ENCODE measurements at regions not wholly inside any gene's neighbourhood (a gene's known extent, or its start where the extent isn't known, plus 50 kb on each side); places are given as distances from the start of the nearest gene placed in this dataset.
"Not testable (repeated sequence)": the region's sequence is repeated elsewhere in the genome, so short reads cannot be mapped to it uniquely, and the experiment has no call there.

DNA sequence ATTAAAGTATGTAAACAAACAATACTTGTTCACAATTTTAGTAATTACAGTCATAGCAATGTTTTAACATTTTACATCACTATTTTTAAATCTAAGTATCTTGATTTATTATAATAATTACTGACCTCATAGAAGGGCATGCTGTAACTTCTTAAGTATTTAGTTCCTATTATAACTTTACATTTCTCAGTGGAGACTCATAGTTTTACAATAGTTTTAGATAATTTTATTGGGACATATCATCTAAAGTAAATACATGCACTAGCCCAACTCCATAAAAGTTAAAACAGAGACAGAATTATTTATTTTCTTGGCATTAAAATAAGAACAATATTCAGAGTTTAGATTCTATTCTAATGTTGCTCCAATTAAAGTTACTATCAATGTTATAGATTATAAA, 466.5 kb upstream of the BCHE start:
- DNase-seq, result no peak

DNA sequence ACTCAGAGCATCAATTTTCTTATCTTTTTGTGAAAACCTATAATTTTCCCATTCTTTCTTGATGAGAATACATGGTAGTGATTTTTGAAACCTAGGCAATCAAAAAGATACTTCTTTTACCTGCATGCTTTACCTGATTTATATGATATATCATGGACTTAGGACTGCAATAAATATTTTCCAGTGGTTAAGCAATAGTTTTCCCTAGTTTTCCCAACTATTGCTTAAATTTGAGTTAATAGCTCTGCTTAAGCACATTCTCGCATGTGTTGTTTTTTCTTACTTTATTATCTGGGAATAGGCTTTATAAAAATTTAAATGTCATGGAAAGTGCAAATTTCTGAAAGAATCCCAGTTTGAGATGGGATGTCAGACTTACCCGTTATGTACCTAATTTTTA, 465.1 kb upstream of the BCHE start:
- no peak for DNase-seq

DNA sequence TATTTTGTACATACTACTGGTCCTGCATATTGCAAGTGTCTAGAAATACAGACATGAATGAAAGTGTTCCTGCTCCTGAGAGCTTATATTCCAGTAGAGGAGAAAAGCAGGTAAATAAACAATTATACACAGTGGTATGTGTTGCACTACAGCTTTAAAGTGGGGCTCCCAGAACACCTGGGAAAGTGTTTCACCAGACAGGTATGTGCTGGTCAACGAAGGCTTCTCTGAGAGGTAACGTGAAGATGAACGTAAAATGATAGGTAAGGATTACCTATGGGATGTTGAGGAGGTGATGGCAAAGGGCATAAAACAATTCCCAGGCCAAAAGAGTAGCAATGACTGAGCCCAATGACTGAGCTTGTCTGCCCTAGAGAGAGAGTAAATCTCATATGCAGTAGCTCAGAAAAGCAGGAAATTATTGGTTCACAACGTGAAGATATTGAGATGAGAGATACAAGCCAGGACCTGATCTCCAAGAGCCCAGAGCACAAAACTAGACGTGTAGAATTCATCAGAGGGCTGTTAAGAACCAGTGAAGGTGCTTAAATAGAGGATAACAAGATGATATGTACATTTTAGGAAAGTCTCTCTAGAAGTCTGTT, 459.1 kb upstream of the BCHE start:
- no peak for DNase-seq

GRCh38 chr3:166291186-166291955, 454.1 kb upstream of the BCHE start:
- DNase-seq, result no peak

- DNase-seq, result no peak
Measured at GRCh38 chr3:166285001-166285400, 447.8 kb upstream of the BCHE start.

- no peak for DNase-seq
Measured at GRCh38 chr3:166283840-166284239, 446.6 kb upstream of the BCHE start.

- no peak for DNase-seq
Measured at GRCh38 chr3:166282931-166283330, 445.7 kb upstream of the BCHE start.

GRCh38 chr3:166279636-166280035, 442.4 kb upstream of the BCHE start:
- DNase-seq, result no peak

- no peak for DNase-seq
Measured at GRCh38 chr3:166275024-166275390, 437.8 kb upstream of the BCHE start.

DNA sequence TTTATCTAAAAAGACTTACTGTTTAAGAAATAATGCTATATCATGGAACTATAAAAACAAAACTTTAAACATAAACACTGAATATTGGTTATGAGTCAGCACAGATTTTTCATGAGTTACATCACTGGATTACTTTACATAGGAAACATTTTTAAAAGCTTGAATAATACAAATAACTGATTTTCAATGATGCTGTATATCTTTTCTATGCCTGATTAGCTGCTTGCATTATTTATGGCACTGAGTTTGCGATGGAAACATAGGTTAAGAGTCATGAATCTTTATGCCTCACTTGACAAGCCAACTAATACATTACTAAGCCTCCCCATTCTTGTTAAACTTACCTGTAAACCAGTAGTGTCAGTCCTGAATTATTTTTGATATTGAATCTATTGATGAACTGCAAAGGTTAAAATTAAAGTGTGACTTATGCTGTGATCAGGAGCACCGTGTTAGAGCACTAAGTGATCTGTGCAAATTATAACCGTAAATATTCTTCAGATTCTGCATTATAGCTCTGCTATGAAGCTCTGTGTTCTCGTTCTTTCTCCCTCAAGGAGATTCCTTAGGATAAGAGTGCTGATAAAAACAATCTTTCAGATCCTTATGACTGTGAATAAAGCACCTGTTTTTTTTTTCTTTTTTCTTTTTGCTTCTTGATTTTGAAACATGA, 437.3 kb upstream of the BCHE start:
- no peak for DNase-seq

DNA sequence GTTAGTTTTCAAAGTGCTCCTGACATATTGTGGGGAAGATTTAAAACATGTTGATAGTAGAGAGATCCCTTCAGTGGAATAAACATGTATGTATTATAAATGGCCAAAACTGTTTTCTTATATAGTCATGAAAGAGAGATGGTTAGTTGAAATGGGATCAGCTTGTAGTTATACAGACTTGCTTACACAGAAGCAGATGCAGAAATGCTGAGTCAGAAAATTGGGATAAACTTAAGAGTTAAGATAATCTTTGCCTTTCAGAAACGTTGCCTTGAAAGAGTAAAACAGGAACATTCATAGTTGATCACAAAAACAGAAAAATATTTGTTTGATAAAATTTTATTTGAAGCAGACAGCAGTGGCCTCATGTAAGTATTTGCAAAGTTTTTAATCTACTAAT, 433.2 kb upstream of the BCHE start:
- DNase-seq, result no peak

- DNase-seq, result no peak
Measured at GRCh38 chr3:166265153-166265552, 427.9 kb upstream of the BCHE start.

DNA sequence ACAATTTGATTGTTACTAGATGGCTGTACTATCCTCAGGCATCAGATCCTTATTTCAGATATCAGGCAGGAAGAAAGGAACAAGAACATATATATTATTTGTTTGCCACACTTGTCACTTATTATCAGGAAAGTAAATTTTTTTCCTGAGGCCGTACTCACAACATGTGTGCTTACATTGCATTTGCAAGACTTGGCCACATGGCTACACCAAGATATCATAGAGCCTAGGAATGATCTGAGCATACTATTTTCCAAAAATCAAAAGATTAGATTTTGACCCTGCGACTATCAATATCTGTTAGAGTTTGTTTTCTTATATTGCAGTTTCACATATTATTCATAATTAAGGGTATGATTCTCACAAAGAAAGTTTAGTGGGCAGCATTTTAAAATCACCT, 426.2 kb upstream of the BCHE start:
- DNase-seq, result no peak

DNA sequence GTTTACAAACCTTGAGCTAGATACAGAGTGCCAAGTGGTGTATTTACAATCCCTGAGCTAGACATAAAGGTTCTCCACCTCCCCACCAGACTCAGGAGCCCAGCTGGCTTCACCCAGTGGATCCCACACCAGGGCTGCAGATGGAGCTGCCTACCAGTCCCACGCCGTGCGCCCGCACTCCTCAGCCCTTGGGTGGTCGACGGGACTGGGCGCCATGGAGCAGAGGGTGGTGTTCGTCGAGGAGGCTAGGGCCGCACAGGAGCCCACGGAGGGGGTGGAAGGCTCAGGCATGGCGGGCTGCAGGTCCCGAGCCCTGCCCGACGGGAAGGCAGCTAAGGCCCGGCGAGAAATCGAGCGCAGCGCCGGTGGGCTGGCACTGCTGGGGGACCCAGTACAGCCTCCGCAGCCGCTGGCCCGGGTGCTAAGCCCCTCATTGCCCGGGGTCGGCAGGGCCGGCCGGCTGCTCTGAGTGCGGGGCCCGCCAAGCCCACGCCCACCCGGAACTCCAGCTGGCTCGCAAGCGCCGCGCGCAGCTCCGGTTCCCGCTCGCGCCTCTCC, 421.1 kb upstream of the BCHE start:
- DNase-seq, result not testable (repeated sequence)

DNA sequence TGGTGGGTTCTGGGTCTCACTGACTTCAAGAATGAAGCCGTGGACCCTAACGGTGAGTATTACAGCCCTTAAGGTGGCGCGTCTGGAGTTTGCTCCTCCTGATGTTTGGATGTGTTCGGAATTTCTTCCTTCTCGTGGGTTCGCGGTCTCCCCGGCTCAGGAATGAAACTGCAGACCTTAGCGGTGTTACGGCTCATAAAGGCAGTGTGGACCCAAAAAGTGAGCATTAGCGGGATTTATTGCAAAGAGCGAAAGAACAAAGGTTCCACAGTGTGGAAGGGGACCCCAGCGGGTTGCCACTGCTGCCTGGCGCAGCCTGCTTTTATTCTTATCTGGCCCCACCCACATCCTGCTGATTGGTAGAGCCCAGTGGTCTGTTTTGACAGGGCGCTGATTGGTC, 420.5 kb upstream of the BCHE start:
- no peak for DNase-seq

DNA sequence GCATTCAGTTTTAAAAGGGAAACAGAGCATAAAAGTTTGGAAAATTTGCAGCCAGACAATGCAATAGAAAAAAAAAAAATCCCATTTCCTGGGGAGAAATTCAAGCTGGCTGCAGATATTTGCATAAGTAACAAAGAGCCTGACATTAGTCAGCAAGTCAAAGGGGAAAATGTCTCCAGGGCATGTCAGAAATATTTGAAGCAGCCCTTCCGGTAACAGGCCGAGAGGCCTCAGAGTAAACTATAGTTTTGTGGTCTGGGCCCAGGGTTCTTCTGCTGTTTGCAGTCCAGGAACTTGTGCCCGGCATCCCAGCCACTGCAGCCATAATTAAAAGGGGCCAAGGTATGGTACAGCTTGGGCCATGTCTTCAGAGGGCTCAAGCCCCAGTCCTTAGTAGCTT, 411.6 kb upstream of the BCHE start:
- DNase-seq, result no peak

DNA sequence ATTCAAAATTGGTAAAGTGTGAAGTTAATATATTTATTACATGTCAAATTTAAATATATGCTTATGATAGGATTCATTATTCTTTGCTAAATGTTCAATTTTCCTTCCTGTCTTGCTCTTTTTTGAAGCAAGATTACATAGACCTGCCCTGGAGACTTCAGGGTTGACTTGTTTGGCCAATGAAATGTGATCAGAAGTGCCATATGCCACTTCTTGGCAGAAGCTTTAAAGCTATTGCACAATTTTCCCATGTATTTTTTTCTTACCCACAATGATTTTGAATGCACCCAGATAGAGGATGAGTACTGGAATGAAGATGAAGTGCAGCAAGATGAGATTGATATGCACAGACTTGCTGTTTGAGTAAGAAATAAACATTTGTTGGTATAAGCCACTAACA, 406.3 kb upstream of the BCHE start:
- no peak for DNase-seq

DNA sequence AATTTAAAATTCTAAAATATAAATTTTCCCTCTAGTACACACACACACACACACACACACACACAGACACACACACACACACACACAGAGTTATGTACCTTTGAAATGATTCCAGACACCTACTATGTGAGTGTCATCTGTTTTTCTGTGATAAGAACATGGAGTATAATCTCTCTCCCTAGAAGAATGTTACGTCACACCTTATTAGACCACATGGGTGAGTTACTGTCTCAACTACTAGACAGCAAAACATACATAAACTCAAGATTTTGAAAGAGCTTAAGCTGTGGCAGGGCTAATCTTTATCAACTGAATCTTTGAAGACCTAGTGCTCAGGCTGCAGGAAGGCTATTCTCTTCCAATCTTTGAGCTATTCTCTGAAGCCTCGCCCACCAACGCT, 385.9 kb upstream of the BCHE start:
- no peak for DNase-seq

GRCh38 chr3:166211451-166211850, 374.2 kb upstream of the BCHE start:
- DNase-seq, result no peak

- DNase-seq, result no peak
Measured at GRCh38 chr3:166209701-166210100, 372.5 kb upstream of the BCHE start.

GRCh38 chr3:166205158-166205557, 367.9 kb upstream of the BCHE start:
- DNase-seq, result no peak

DNA sequence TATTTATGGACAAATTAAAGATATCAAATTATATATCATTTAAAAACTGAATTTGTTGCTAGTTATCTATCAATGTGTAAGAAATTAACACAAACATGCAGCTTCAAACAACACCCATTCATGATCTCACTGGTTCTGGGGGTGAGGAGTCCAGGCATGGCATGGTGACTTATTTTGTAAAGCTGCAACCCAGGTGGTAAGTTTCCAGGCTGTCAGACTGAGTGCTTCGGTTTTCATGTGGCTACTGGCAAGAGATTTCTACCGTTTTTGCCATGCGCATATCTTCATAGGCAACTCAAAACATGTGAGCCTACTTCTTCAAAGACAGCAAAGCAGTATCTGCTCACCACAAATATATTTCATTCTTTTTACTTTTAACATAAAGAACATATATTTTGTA, 364.3 kb upstream of the BCHE start:
- DNase-seq, result no peak

- DNase-seq, result no peak
Measured at GRCh38 chr3:166199491-166199890, 362.3 kb upstream of the BCHE start.

- DNase-seq, result no peak
Measured at GRCh38 chr3:166195808-166196207, 358.6 kb upstream of the BCHE start.
